Sigmoid colon (tissue), 4 donors: ENCODE measurements at regions not wholly inside any gene's neighbourhood (a gene's known extent, or its start where the extent isn't known, plus 50 kb on each side); places are given as distances from the start of the nearest gene placed in this dataset.

Source experiments
- EP300 ChIP-seq, 4 donors: sonication (generic); formaldehyde crosslinking; IDR thresholded peaks; one replicate each; pipeline ENCODE4 v1.6.1; 2017; ENCODE audit warnings: antibody characterized with exemption in 4 of 4
- POLR2AphosphoS5 ChIP-seq, 4 donors: sonication (generic); formaldehyde crosslinking; IDR thresholded peaks; one replicate each; pipeline ENCODE4 v1.6.1; 2017; ENCODE audit warnings: antibody characterized with exemption in 4 of 4

DNA sequence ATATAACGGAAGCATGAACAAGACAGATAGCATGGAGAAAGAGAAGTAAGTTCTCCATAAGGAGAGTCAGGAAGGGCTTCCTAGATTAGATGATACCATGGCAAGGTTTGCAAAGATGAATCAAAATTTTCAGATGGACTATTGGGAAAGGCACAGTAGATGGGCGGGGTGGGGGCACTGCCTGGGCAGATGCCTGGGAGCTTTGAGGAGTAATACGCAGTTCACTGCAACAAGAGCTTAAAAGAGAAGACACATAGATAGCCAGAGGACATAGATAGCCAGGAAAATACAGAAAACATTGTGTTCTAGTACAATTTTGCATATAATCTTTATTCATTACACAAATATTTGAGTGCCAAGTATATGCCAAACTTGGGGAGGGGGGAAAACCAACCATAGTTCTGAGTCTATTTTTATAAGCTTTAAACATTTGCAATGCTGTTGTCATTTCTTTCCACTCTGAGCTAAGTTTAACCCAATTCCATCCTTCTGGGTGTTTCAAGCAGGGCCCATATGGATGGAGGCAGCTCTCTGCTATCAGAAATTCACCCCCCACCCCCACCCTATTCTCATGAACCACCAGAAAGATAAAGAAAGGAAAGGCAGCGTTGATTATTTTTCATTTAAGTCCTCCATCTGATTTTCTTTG, 120.6 kb downstream of the NUF2 start:
- TF ChIP-seq EP300 (IDR thresholded peaks at IDR 0.05): no peak
- no peak for TF ChIP-seq POLR2AphosphoS5 (IDR thresholded peaks at IDR 0.05)
